WTC11 (cell line): ENCODE measurements at regions not wholly inside any gene's neighbourhood (a gene's known extent, or its start where the extent isn't known, plus 50 kb on each side); places are given as distances from the start of the nearest gene placed in this dataset.

Experiments
- ATF1 ChIP-seq: sonication (generic); formaldehyde crosslinking; IDR thresholded peaks from 2 replicates; pipeline ENCODE4 v1.8.1; 2023; ENCODE audit warnings: mild to moderate bottlenecking, moderate library complexity, missing genetic modification reagents
- CBFB ChIP-seq: sonication (generic); formaldehyde crosslinking; IDR thresholded peaks from 2 replicates; pipeline ENCODE4 v1.8.1; 2022; ENCODE audit warnings: mild to moderate bottlenecking, low read depth, missing genetic modification reagents
- MLX ChIP-seq: sonication (generic); formaldehyde crosslinking; IDR thresholded peaks from 2 replicates; pipeline ENCODE4 v1.8.1; 2023; ENCODE audit warnings: mild to moderate bottlenecking, missing genetic modification reagents, moderate library complexity
- NFYB ChIP-seq: sonication (generic); formaldehyde crosslinking; conservative IDR thresholded peaks from 2 replicates; pipeline ENCODE4 v1.8.0; 2022; ENCODE audit warnings: low read depth, missing genetic modification reagents
- NR1H2 ChIP-seq: sonication (generic); formaldehyde crosslinking; IDR thresholded peaks from 2 replicates; pipeline ENCODE4 v1.9.0; 2021; ENCODE audit warnings: mild to moderate bottlenecking, moderate library complexity, missing genetic modification reagents
- SP1 ChIP-seq: sonication (generic); formaldehyde crosslinking; conservative IDR thresholded peaks from 2 replicates; pipeline ENCODE4 v1.8.1; 2022; ENCODE audit warnings: missing genetic modification reagents
- TCF7 ChIP-seq: sonication (generic); formaldehyde crosslinking; IDR thresholded peaks from 2 replicates; pipeline ENCODE4 v1.8.0; 2022; ENCODE audit warnings: mild to moderate bottlenecking, low read depth, missing genetic modification reagents, moderate library complexity
- ZNF423 ChIP-seq: fragments of 250-450 bp; sonication (Bioruptor Pico); IDR thresholded peaks from 2 replicates; pipeline ENCODE4 v2.1.2; 2022; ENCODE audit warnings: mild to moderate bottlenecking, moderate library complexity
- ZNF512 ChIP-seq: sonication (generic); formaldehyde crosslinking; IDR thresholded peaks from 2 replicates; pipeline ENCODE4 v1.8.1; 2022; ENCODE audit warnings: missing genetic modification reagents, borderline replicate concordance
- TF ChIP-seq, protein P1 (sequence below): fragments of 200-600 bp; IDR thresholded peaks from 2 replicates; pipeline ENCODE4 v1.8.0; 2022; ENCODE audit warnings: antibody characterized with exemption
- TF ChIP-seq, protein P2 (sequence below): sonication (generic); formaldehyde crosslinking; conservative IDR thresholded peaks from 2 replicates; pipeline ENCODE4 v1.8.1; 2022; ENCODE audit warnings: mild to moderate bottlenecking, missing genetic modification reagents
- TF ChIP-seq, protein P3 (sequence below): sonication (generic); formaldehyde crosslinking; IDR thresholded peaks from 2 replicates; pipeline ENCODE4 v1.8.0; 2022; ENCODE audit warnings: mild to moderate bottlenecking, missing genetic modification reagents

GRCh38 chr2:184037273-184037672, 561.1 kb upstream of the ZNF804A start:
- TF ChIP-seq, protein P1, sequence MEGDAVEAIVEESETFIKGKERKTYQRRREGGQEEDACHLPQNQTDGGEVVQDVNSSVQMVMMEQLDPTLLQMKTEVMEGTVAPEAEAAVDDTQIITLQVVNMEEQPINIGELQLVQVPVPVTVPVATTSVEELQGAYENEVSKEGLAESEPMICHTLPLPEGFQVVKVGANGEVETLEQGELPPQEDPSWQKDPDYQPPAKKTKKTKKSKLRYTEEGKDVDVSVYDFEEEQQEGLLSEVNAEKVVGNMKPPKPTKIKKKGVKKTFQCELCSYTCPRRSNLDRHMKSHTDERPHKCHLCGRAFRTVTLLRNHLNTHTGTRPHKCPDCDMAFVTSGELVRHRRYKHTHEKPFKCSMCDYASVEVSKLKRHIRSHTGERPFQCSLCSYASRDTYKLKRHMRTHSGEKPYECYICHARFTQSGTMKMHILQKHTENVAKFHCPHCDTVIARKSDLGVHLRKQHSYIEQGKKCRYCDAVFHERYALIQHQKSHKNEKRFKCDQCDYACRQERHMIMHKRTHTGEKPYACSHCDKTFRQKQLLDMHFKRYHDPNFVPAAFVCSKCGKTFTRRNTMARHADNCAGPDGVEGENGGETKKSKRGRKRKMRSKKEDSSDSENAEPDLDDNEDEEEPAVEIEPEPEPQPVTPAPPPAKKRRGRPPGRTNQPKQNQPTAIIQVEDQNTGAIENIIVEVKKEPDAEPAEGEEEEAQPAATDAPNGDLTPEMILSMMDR, result no peak
- no peak for TF ChIP-seq TCF7 (CRISPR knock-in tag)
- no peak for TF ChIP-seq ATF1 (CRISPR knock-in tag)
- no peak for TF ChIP-seq NR1H2 (CRISPR knock-in tag)
- TF ChIP-seq, protein P2, sequence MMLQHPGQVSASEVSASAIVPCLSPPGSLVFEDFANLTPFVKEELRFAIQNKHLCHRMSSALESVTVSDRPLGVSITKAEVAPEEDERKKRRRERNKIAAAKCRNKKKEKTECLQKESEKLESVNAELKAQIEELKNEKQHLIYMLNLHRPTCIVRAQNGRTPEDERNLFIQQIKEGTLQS (CRISPR knock-in tag), result no peak
- TF ChIP-seq MLX (CRISPR knock-in tag), result no peak
- TF ChIP-seq, protein P3, sequence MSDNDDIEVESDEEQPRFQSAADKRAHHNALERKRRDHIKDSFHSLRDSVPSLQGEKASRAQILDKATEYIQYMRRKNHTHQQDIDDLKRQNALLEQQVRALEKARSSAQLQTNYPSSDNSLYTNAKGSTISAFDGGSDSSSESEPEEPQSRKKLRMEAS (CRISPR knock-in tag), result no peak
- TF ChIP-seq NFYB (CRISPR knock-in tag), result no peak
- TF ChIP-seq ZNF512, result no peak
- TF ChIP-seq SP1 (CRISPR knock-in tag), result no peak
- TF ChIP-seq CBFB (CRISPR knock-in tag), result no peak
- TF ChIP-seq ZNF423 (CRISPR knock-in tag), result no peak
